ENCODE measurements at regions not wholly inside any gene's neighbourhood (a gene's known extent, or its start where the extent isn't known, plus 50 kb on each side); places are given as distances from the start of the nearest gene placed in this dataset.

DNA sequence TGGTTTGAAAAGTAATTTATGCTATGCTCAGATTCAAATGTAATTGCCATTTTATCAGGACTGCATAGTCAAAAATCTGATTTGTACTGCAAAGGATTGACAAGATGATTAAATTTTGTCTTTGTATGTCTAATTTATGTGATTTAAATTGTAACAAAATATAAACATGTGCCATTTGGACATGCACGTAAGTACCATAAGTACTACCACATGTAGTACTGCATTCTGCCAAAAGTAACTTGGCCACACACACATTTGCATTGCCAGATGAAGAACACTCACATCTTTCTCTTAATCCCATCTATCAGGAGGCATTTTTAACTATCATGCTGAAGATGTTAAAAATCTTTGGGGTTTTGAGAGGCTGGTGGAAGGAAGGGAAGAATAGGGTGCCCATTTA is 133.3 kb downstream of the KLF12 start:
- peak; percentile 56 for DNase-seq

DNA sequence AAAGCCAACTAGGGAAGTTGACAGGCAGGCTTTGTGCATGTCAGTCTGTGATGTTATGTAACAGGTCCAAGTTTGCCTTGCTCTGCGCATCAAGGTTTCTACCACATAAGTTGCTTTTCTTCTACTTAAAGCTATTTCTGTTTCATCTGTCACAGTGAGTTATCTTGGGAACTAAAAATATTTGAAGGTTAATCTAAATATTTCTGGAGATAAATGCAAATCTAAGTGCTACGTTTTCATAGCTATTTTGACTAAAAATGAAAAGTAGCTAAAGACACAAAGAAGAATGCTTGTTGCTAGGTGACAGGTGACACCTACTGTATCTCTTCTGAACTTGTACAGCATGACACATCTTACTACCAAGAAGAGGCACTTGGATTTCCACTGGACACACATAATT is 135.6 kb downstream of the KLF12 start:
- no peak for DNase-seq

DNA sequence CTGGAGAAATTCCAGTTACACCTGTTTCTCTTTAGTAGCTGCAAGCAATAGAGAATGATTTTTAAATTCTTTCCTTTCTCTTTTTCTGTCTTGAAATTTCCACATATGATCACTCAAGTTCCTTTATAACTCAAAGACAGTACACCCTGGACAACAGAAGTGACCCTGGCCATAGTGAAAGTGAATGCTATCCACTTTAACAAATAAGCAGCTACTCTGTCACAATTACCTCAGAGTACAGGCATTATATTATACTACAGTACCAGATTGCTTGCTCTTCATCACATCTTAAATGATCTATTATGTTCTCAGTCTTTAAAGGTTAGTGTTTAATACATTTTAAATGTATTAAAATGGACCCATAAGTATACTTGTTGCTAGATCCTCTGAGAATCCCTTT is 136.2 kb downstream of the KLF12 start:
- no peak for DNase-seq

- DNase-seq: no peak
These were observed 137.6 kb downstream of the KLF12 start for GRCh38 chr13:73996569-73996968.

GRCh38 chr13:73995736-73996135 is 138.5 kb downstream of the KLF12 start:
- DNase-seq: peak; percentile 89

DNA sequence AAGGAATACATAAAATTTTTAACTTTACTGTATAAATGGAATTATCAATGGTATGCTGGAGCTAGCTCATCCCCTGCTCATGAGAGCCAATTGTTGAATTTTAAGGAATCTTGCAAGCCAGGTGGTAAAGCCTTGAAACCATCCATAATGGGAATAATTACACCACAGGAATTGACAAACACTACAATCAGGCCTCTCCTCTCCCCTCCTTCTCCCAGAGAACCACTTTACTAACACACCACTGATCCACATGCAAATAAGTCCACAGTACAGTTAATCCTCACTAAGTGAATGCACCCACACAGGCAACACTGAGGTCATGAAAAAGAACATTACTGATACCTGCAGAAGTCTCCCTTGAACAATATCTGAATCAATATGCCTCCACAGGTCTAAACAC is 140.5 kb downstream of the KLF12 start:
- DNase-seq: no peak

DNA sequence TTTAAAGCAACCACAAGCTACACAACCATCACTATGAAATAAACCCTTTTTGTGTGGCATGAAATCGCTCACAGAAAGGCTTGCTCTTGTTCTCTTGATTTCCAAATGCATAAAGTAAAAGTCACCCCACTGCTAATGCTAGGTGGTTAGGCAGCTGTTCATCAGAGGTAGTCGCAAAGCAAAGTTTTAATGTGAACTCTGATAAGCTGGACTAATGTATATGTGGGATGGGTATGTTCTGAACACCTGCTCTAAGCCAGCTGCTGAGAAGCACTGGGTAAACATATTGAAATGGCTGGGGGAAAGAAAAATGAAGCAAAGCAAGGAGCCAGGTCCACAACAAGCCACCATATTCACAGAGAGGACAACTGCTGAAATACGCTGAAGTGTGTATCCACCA is 142.3 kb downstream of the KLF12 start:
- no peak for DNase-seq

DNA sequence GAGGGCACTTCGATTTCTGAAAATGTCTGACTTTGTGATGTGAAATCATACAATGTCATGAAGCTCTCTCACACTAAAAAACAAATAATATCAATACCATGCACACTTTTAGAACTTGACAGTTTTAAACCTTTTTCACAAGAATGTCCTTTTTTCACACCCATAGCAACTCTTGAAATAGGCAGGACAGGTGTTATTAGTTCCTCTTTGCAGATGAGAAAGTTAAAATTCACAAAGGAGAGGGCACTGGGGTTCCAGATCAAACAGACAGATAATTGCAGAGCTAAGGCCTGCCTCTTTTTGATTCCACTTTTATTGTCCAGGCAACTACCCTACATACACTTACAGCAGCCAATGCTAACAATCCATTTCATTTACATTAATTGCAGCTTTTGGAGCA is 142.8 kb downstream of the KLF12 start:
- no peak for DNase-seq

- DNase-seq: no peak
These were observed 144.9 kb downstream of the KLF12 start for GRCh38 chr13:73989244-73989843.

DNA sequence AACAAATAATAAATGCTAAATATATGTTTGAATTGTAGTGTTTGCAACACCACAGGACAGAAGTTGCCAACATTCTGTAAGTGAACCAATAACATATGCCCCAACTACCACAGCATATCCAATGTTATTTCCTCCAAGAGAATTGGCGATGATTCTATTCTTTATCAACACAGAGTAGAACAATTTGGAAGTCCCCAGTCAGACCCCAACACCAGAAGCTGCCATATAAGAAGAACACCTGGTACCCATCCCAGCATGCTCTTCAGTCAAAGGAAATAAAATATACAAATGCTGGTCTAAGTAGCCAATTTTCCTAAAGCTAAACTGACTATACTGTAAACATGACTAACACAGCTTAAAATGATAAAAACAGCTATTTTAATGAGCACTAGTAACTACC is 145.7 kb downstream of the KLF12 start:
- DNase-seq: no peak

DNA sequence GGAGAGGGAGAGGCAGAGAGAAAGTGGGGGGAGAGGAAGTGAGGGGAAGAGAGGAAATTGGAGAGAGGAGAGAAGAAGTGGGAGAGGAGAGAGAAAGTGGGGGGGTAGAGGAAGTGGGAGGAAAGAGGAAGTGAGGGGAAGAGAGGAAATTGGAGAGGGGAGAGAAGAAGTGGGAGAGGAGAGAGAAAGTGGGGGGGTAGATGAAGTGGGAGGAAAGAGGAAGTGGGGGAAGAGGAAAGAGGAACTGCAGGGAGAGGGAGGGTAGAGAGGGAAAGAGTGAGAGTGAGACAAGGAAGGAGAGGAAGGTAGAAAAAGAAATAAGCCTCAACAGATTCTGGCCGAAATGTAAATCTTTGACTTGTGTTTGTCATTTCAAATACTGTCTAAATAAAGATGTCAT is 146.6 kb downstream of the KLF12 start:
- DNase-seq: no peak

- no peak for DNase-seq
These were observed 148.4 kb downstream of the KLF12 start for GRCh38 chr13:73985783-73986182.

DNA sequence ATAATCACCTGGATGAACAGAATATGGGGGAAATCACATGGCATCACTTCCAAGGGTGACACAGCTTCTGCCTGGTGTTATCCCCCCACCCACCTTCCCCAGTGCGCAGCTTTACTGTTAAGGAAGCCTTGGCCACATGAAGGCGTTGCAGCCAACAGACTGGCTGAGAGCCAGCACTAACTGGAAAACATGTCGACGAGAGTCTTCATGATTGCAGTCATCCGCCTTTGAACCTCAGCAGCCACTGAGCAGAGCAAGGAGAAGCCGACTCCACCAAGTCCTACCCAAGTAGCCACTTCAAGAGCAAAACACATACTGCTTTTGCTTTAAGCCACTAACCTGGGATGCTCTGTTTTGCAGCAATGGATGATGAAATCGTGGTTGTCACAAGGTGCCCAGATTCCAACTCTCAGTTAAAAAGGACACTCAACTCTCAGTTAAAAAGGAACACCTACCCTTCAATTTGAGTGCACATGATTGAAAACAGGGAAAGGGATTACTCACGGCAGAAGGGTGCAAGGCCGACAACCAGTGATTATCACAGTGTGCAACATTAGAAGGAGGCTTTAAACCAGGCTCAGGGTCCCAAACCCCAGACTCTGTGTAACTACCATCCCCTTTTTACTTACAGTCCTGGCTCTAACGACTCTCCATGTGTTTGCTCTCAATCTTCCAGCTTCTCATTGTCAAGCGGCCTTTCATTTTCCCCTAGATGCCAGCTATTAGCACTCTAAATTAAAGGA is 149.1 kb downstream of the KLF12 start:
- DNase-seq: no peak

- DNase-seq: no peak
These were observed 150.0 kb downstream of the KLF12 start for GRCh38 chr13:73984201-73984600.

GRCh38 chr13:73983109-73983508 is 151.1 kb downstream of the KLF12 start:
- DNase-seq: no peak

DNA sequence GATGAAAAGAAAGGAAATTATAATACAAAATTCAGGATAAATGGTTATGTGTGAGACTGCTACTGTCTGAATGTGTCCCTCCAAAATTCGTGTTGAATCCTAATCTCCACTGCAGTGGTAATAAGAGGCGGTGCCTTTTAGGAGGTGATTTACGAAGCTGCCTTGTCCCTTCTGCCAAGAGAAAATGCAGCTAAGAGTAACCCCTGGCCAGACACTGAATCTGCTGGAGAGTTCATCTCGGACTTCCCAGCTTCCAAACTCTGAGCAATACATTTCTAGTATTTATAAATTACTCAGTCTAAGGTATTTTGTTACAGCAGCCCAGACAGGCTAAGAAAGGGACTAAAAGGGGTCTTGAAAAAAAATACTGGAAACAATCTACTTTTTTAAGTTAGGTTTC is 152.6 kb downstream of the KLF12 start:
- no peak for DNase-seq

GRCh38 chr13:73975767-73976166 is 158.4 kb downstream of the KLF12 start:
- DNase-seq: no peak

GRCh38 chr13:73974051-73974450 is 160.2 kb downstream of the KLF12 start:
- DNase-seq: peak; percentile 28

- no peak for DNase-seq
These were observed 161.0 kb downstream of the KLF12 start for GRCh38 chr13:73973156-73973555.

GRCh38 chr13:73972545-73972944 is 161.7 kb downstream of the KLF12 start:
- no peak for DNase-seq

- no peak for DNase-seq
These were observed 162.7 kb downstream of the KLF12 start for GRCh38 chr13:73971481-73971880.

DNA sequence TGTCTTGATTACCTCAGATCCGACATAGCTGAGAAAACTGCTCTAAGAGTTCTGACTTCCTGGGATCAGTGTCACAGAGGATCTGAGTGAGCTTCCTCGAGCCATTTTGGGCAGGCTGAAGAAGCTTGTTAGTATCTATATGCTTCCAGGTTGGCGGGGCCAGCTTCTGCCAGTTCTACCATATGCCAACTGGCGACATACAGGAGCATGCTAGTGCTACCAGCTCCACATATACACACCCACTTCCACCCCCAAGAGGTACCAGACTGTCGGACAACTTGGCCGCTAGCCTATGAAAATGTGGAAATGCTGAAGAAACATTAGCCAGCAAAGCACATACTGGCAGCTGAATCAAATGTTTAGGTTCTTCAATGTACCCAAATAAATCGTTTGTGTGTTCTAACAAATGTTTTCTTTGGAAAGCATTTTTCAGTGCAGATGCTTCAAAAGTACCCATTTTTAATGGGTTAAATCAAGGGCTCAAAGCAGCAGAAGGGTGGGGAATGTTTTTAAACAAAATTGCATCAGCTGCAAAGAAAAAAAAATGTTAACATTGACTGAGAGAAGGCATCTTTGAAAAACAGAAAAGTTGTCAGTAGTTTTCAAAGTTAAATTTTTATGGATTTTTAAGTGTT is 163.7 kb downstream of the KLF12 start:
- peak; percentile 24 for DNase-seq

DNA sequence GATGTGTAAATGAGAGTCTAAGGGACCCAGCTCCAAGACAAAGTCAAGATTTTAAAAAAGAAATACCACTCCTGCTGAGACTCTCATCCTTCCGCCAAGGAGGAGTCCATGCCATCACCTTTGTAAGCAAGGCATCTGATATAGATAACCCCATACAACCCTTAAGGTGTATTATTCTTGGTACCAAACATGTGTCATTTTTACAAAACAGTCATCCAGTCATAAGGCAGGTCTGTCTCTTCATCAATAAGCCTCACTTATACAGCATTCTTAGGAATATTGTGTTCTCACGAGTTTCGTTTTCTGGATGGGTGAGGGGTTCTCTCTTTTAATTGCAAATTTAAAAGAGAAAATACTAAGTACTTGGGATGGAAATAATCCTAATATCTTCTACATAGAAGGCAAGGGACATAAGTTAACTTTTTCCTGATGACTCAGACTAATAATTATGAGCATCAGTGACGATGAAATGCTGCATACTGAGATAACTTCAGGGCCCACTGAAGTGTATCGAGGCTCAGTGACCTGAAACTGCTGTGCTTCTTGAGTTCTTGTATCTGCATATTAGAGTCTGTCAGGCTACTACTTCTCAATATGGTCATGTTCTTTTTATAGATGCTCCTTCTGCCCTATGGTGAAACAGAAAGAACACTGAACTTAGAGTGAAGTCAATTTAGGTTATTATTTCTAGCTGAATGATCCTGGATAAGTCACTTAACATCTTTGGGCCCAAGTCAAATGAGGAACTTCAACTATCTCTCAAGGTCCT is 166.6 kb downstream of the KLF12 start:
- DNase-seq: no peak
